IMR-90 (cell line): ENCODE measurements at regions not wholly inside any gene's neighbourhood (a gene's known extent, or its start where the extent isn't known, plus 50 kb on each side); places are given as distances from the start of the nearest gene placed in this dataset.

Source experiments
- BHLHE40 ChIP-seq: fragments of 150-350 bp; IDR thresholded peaks from 2 replicates; pipeline ENCODE4 v1.6.1; 2016; ENCODE audit warnings: mild to moderate bottlenecking, low read depth, low read length
- CEBPB ChIP-seq: IDR thresholded peaks from 2 replicates; pipeline ENCODE4 v1.6.1; 2012; ENCODE audit warnings: low read depth, low read length, improper control_type of control experiment
- CTCF ChIP-seq: conservative IDR thresholded peaks from 2 replicates; pipeline ENCODE4 v1.5.1; 2012; ENCODE audit warnings: mild to moderate bottlenecking, low read depth, low read length, improper control_type of control experiment
- MAZ ChIP-seq: IDR thresholded peaks from 2 replicates; pipeline ENCODE4 v1.6.1; 2012; ENCODE audit warnings: low read depth, mild to moderate bottlenecking, low read length, improper control_type of control experiment, moderate library complexity, borderline replicate concordance
- NFE2L2 ChIP-seq: fragments of 150-350 bp; IDR thresholded peaks from 2 replicates; pipeline ENCODE4 v1.6.1; 2016; ENCODE audit warnings: low read depth, mild to moderate bottlenecking, low read length
- POLR2A ChIP-seq: IDR thresholded peaks from 2 replicates; pipeline ENCODE4 v1.6.1; 2012; ENCODE audit warnings: mild to moderate bottlenecking, low read depth, low read length
- RFX5 ChIP-seq: IDR thresholded peaks from 2 replicates; pipeline ENCODE4 v1.8.0; 2012; ENCODE audit warnings: low read depth, mild to moderate bottlenecking, low read length, moderate library complexity
- USF2 ChIP-seq: fragments of 150-350 bp; IDR thresholded peaks from 2 replicates; pipeline ENCODE4 v1.6.1; 2017; ENCODE audit warnings: mild to moderate bottlenecking, antibody characterized with exemption, low read length, low read depth

- TF ChIP-seq CTCF (no peak), MAZ (no peak), BHLHE40 (no peak), RFX5 (no peak), USF2 (no peak), CEBPB (no peak), POLR2A (no peak), NFE2L2 (no peak)
Measured at GRCh38 chr2:6392354-6392753, 473.4 kb downstream of the CMPK2 start.
